COLO668 (cell line): ENCODE measurements at regions not wholly inside any gene's neighbourhood (a gene's known extent, or its start where the extent isn't known, plus 50 kb on each side); places are given as distances from the start of the nearest gene placed in this dataset.

Experiments
- DNase-seq: peaks from one replicate; lab custom pipeline; 2025; ENCODE audit not compliant: unreplicated experiment; lab: John Stamatoyannopoulos, UW

DNA sequence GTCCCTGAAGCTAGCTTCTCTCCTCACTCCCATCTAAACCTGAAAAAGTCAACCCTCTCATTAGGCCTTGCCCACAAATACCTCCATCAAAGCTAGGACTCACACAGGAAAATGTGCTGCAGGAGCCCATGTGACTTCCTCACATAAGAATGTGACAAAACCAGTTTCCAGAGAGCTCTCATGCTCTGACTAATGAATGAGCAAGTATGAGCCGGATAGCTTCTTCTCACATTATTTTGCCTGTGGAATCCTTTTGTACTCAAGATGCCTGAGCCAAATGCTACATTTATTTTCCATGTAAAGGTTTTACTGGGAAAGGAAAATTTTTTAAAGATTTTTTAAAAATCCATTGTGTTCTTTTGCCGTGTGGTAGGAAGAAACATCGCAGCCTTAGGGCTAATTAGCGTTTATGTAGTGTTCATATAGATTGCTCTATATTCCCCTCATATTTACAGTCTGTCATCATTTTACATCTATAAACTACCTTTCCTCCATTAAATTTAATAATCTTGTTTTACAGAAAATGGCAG is 68.6 kb upstream of the CCN6 start:
- DNase-seq = peak; percentile 5

- DNase-seq = no peak
Measured at GRCh38 chr6:111986651-111987050, 67.3 kb upstream of the CCN6 start.

GRCh38 chr6:111987295-111987694 is 66.6 kb upstream of the CCN6 start:
- DNase-seq = no peak

GRCh38 chr6:111988926-111989325 is 65.0 kb upstream of the CCN6 start:
- no peak for DNase-seq

DNA sequence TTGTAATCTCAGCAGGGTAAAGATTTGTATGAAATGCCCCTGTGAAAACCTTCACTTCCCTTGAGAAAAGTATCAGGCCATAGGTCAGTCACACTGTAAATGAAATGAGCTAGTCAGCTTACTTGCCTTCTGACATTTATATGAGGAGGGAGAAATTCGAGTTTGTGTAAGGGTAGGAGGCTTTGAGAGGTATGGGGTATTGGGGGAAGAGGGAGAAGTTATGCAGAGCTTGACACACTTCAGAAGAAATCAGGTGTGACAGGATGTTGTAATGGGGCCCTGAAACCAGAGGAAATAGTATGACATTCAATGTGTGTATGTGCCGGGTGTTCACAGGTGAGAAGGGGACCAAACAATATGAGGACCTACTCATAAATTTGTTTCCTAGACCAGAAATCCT is 64.2 kb upstream of the CCN6 start:
- no peak for DNase-seq

GRCh38 chr6:111990214-111990613 is 63.7 kb upstream of the CCN6 start:
- no peak for DNase-seq

DNA sequence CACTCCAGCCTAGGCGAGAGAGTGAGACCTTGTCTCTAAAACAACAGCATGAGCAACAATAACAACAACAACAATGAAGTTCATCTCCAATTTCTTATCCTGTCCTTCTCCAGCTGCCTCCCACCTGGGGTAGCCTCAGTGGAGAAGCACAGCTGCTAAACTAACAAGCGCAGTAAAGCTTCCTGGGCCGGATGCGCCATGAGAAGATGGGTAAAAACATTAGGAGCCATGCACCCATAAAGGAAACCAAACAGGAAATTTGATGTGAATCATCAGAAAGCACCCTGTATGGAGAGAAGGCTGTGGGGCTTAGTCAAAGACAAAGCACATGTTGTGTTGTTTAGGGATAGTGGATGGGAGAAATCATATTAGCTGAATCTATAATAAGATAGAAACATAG is 61.1 kb upstream of the CCN6 start:
- DNase-seq = no peak

DNA sequence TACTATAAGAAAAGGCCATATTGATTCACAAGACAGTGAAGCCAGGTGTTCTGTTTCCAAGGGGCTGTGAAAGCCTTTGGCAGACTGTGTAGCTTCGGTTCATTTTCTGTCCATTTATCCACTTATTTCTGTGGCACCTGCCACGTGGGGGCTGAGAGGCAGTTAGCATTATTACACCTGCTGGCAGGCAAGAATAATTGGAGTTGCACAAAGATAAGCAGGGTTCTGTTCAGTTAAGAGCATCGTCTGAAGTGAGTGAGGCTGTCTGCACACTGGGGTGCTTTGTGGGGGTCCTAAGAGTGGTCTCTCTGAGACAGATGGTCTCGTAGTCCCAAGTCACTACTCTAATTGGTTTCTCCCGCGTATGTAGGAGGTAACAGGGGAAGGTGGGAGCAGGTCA is 60.6 kb upstream of the CCN6 start:
- DNase-seq = no peak

GRCh38 chr6:111994791-111995190 is 59.1 kb upstream of the CCN6 start:
- no peak for DNase-seq

DNA sequence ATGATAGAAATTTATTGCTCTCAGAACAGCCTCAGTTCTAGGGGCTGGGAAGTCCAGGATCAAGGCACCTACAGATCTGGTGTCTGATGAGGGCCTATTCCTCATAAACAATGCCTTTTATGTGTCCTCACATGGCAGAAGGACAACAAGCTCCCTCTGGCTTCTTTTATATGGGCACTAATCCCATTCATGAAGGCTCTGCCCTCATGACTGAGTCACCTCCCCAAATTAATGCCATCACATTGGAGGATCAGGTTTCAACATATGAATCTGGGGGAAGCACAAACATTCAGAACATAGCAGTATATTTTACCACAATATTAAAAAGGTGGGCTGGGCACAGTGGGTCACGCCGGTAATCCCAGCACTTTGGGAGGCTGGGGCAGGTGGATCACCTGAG is 58.5 kb upstream of the CCN6 start:
- DNase-seq = no peak

DNA sequence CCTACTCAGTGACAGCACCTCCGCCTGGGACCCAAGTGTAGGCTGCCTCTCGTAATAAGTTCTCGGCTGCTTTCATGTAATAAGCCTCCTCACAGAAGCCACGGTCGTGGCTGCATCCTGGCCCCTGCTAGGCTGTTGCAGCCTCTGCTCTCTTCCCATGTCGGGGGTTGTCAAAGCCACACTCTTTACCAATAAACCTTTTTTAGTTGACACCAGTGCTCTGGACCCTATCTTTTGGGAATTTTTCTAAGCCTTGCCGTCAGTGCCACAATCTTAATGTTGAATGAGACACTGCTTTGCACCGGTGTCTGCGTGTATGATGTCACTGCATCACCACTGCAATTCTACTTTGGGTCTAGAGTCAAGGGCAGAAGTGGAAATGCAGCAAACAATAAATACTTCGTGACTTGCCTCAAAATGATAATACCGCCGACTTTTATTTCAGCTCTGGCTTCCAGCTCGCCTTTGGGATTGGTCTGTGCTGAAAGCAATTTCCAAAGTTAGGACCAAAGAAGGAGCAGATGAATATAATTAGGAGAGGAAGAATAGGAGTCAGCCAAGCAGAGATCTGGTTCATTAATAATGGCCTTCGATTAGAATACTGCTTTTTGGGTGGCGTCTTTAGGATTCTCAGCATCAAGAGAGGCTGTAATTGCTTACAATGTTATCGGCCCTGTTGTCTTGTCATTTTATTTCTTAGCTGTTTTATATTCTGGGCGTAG is 57.6 kb upstream of the CCN6 start:
- no peak for DNase-seq

DNA sequence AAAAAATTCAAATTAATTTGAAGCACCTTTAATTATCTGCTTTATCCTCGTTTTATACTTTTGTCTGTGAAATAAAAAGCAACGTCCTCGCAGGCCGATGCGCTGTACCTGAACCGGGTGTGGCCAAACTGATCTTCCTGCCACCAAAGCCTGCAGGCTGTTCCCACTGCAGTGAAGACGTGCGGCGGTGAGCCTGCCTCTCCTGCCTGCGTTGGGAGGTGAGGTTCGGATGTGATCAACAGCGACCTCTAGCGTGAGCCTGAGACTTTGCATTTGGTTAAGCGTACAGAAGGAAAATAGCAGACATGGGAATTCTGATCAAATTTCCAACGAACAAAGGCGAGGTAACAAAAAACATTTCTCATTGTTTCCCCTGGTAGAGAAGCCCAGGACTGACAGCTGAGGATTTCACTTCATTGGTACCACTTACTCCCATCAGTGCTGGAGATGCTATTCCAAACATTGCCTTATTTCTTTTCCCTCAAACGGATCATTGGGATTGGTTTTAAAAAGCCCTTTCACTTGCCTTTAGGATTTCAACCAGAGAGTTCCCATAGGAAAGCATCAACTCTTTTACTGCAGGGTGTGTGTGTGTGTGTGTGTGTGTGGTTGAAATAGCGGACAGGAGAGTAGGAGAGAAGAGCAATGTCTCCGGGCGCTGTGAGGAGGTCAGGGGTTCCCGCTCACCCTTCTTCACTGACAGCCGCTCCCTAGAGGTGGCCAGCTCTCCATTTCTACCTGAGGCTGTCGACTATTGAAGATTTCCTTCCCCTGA is 56.6 kb upstream of the CCN6 start:
- peak; percentile 75 for DNase-seq

- DNase-seq = no peak
Measured at GRCh38 chr6:111997853-111998208, 56.1 kb upstream of the CCN6 start.

DNA sequence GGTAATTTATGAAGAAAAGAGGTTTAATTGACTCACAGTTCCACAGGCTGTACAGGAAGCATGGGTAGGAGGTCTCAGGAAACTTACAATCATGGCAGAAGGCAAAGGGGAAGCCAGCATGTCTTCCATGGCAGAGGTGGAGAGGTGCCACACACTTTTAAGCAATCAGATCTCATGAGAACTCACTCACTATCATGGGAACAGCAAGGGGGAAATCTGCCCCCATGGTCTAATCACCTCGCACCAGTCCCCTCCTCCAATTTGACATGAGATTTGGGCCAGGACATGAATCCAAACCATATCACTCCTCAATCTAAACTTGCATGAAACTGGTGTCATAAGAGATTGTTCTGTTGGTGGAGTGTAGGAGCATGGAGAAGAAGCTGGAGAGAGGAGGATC is 51.6 kb upstream of the CCN6 start:
- no peak for DNase-seq
